ENCODE measurements at regions not wholly inside any gene's neighbourhood (a gene's known extent, or its start where the extent isn't known, plus 50 kb on each side); places are given as distances from the start of the nearest gene placed in this dataset.

DNA sequence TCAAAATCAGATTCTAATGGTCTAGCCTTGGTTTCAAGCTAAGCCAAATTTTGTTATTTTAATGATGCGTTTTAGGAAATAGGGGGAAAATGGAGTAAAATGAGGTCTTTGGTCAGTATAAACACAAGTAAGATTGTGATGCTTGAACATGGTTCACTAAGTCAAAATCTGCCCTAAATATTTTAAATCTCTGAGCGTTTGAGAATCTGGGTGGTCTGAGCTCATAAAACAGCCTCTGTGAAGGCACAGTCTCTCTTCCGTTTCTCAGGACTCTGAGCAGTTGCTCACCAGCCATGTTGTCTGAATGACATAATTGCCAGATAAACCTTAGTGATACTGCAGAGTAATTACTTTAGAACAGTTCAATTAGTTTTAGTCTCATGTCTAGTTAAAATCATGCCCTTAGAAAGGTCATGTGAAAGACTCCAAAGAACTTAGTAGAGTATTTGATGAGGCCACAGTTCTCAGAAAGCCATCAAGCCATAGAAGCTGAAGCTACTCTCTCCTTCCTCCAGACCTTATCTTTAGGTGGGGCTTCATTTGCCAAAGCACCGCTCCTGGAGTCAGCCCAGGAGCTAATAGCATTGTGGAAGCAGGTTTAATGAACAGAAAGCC, 257.1 kb upstream of the MAP3K1 start:
- H3K9me3 ChIP-seq (ENCODE audit: control extremely low read depth in 1 of 5, control insufficient read depth in 4 of 5, insufficient read depth in 2 of 5, low read depth in 1 of 5, low read length in 4 of 5), result no peaks in the 10 kb centered on the region
- no peak overlapping the region for H3K27ac ChIP-seq (ENCODE audit: insufficient read depth in 1 of 2, low read depth in 1 of 2, low read length in 2 of 2, poor library complexity in 1 of 2, severe bottlenecking in 2 of 2)
- POLR2A ChIA-PET, result interaction anchor here (0.8 kb wide), 1 partner anchor 12 kb away, joined by 4 read pairs; no protein-coding TSS in a partner anchor
- H3K4me3 ChIP-seq (ENCODE audit: control insufficient read depth in 1 of 7, extremely low read depth in 1 of 7, insufficient read depth in 4 of 7, low read depth in 2 of 7, low read length in 6 of 7), result no peak overlapping the region
- H3K36me3 ChIP-seq (ENCODE audit: control insufficient read depth in 4 of 4, insufficient read depth in 4 of 4, low read length in 3 of 4), result no peaks in the 10 kb centered on the region
- H3K4me1 ChIP-seq (ENCODE audit: control extremely low read depth in 1 of 4, control insufficient read depth in 4 of 4, insufficient read depth in 4 of 4, low read length in 3 of 4), result no peaks in the 10 kb centered on the region
- CTCF ChIA-PET, result no interaction called here
- H3K27me3 ChIP-seq (replicated peaks in 2 of 5; ENCODE audit: control insufficient read depth in 4 of 5, insufficient read depth in 5 of 5, low read length in 4 of 5), result no peaks in the 10 kb centered on the region
- DNase-seq, result no peak
- WGBS (ENCODE audit: insufficient coverage), result 86% methylated on average over 3 of the region's 4 CpGs

DNA sequence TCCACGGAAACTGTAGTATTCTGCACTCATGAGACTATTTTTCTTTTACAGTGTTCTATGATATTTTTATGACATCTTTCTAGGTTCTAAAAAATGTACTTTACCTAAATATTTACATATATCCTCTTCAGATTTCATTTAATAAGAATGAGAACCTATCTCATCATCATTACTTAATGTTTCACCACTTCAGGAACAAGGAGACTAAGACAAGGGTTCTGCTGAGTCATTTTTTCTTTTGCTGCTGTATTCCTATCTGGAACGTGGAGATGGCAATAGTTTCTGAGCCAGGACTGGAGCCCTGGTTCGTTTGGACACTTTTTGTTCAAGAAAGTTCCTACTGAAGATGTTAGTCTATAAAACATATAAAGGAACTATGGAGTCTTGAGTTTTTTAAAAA, 258.2 kb upstream of the MAP3K1 start:
- H3K4me3 ChIP-seq (ENCODE audit: control insufficient read depth in 1 of 7, extremely low read depth in 1 of 7, insufficient read depth in 4 of 7, low read depth in 2 of 7, low read length in 6 of 7), result no peak overlapping the region
- 83% methylated on average over 1 of the region's 3 CpGs for whole genome bisulfite sequencing (ENCODE audit: insufficient coverage)
- no peaks in the 10 kb centered on the region for H3K36me3 ChIP-seq (ENCODE audit: control insufficient read depth in 4 of 4, insufficient read depth in 4 of 4, low read length in 3 of 4)
- ChIA-PET CTCF (no interaction called here), POLR2A (no interaction called here)
- H3K9me3 ChIP-seq (ENCODE audit: control extremely low read depth in 1 of 5, control insufficient read depth in 4 of 5, insufficient read depth in 2 of 5, low read depth in 1 of 5, low read length in 4 of 5), result no peaks in the 10 kb centered on the region
- DNase-seq, result no peak
- H3K27ac ChIP-seq (ENCODE audit: insufficient read depth in 1 of 2, low read depth in 1 of 2, low read length in 2 of 2, poor library complexity in 1 of 2, severe bottlenecking in 2 of 2), result no peak overlapping the region
- H3K27me3 ChIP-seq (replicated peaks in 2 of 5; ENCODE audit: control insufficient read depth in 4 of 5, insufficient read depth in 5 of 5, low read length in 4 of 5), result no peaks in the 10 kb centered on the region
- H3K4me1 ChIP-seq (ENCODE audit: control extremely low read depth in 1 of 4, control insufficient read depth in 4 of 4, insufficient read depth in 4 of 4, low read length in 3 of 4), result no peaks in the 10 kb centered on the region

DNA sequence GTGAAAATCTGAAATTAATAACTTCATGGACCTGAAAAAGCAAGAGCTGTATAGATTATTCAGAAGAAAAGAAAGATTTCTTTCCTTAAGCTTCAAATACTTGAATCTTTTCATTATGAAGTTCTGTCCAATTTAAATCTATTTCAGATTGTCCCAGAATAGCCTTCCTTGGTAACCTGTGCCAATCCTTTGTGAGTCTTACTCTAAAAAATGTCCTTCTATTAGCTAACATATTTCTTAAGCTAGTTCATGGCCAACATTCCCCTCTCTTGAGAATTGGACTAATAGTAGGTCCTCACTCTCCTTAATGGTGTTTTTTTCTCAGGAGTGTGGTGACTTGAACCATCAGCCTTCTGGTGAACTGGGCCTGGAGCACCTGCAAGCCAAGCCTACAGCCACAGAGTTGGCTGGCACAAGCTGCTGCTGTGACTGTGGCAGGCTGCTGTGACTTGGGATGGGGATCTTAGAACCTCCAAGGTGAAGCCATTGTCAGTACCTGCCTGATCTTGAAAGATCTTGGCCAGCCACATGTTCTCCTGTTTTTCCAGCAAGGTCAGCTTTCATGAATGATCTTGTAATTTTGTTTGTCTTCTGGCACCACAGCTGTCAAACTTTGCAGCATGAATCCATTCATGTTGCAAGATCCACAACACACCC, 262.6 kb upstream of the MAP3K1 start:
- no peak overlapping the region for H3K27ac ChIP-seq (ENCODE audit: insufficient read depth in 1 of 2, low read depth in 1 of 2, low read length in 2 of 2, poor library complexity in 1 of 2, severe bottlenecking in 2 of 2)
- no peak for DNase-seq
- H3K9me3 ChIP-seq (ENCODE audit: control extremely low read depth in 1 of 5, control insufficient read depth in 4 of 5, insufficient read depth in 2 of 5, low read depth in 1 of 5, low read length in 4 of 5), result no peaks in the 10 kb centered on the region
- POLR2A ChIA-PET, result no interaction called here
- H3K27me3 ChIP-seq (replicated peaks in 2 of 5; ENCODE audit: control insufficient read depth in 4 of 5, insufficient read depth in 5 of 5, low read length in 4 of 5), result no peaks in the 10 kb centered on the region
- no peak overlapping the region for H3K4me3 ChIP-seq (ENCODE audit: control insufficient read depth in 1 of 7, extremely low read depth in 1 of 7, insufficient read depth in 4 of 7, low read depth in 2 of 7, low read length in 6 of 7)
- peaks cover 0 to 8% (median 4%) of the 10 kb centered on the region in 4 experiments for H3K4me1 ChIP-seq (ENCODE audit: control extremely low read depth in 1 of 4, control insufficient read depth in 4 of 4, insufficient read depth in 4 of 4, low read length in 3 of 4)
- CTCF ChIA-PET, result interaction anchor here (0.9 to 2.0 kb wide), 3 partner anchors 11 to 36 kb away, joined by 4 to 9 read pairs (median 5); no protein-coding TSS in a partner anchor
- H3K36me3 ChIP-seq (ENCODE audit: control insufficient read depth in 4 of 4, insufficient read depth in 4 of 4, low read length in 3 of 4), result no peaks in the 10 kb centered on the region

DNA sequence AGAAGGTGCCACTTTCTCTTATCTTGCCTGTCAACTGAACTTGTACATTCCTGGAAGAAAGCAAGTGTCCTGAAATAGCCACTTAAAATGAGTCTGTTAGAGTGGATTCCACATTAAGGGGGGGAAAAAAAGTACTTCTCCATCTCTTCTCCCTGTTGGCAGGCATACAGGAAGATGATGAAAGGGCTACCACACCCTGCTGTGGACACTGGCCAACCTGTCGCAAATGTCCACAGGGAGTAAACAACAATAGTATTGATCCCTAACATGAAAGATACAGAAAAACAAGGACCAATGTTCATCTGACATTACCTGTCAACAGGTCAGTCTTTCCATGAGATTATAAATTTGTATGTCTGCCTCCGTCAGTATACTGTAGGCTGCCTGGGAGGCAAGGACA, 265.1 kb upstream of the MAP3K1 start:
- no peak for DNase-seq
- Histone ChIP-seq H3K36me3 (ENCODE audit: control insufficient read depth in 4 of 4, insufficient read depth in 4 of 4, low read length in 3 of 4) (no peaks in the 10 kb centered on the region), H3K4me3 (ENCODE audit: control insufficient read depth in 1 of 7, extremely low read depth in 1 of 7, insufficient read depth in 4 of 7, low read depth in 2 of 7, low read length in 6 of 7) (no peak overlapping the region), H3K27me3 (replicated peaks in 2 of 5; ENCODE audit: control insufficient read depth in 4 of 5, insufficient read depth in 5 of 5, low read length in 4 of 5) (no peaks in the 10 kb centered on the region), H3K27ac (ENCODE audit: insufficient read depth in 1 of 2, low read depth in 1 of 2, low read length in 2 of 2, poor library complexity in 1 of 2, severe bottlenecking in 2 of 2) (no peak overlapping the region), H3K9me3 (ENCODE audit: control extremely low read depth in 1 of 5, control insufficient read depth in 4 of 5, insufficient read depth in 2 of 5, low read depth in 1 of 5, low read length in 4 of 5) (no peaks in the 10 kb centered on the region), H3K4me1 (ENCODE audit: control extremely low read depth in 1 of 4, control insufficient read depth in 4 of 4, insufficient read depth in 4 of 4, low read length in 3 of 4) (peaks cover 0 to 8% (median 4%) of the 10 kb centered on the region in 4 experiments)
- 88% methylated on average over 1 of the region's 2 CpGs for WGBS (ENCODE audit: insufficient coverage)
- CTCF ChIA-PET, result no interaction called here
- POLR2A ChIA-PET, result no interaction called here

DNA sequence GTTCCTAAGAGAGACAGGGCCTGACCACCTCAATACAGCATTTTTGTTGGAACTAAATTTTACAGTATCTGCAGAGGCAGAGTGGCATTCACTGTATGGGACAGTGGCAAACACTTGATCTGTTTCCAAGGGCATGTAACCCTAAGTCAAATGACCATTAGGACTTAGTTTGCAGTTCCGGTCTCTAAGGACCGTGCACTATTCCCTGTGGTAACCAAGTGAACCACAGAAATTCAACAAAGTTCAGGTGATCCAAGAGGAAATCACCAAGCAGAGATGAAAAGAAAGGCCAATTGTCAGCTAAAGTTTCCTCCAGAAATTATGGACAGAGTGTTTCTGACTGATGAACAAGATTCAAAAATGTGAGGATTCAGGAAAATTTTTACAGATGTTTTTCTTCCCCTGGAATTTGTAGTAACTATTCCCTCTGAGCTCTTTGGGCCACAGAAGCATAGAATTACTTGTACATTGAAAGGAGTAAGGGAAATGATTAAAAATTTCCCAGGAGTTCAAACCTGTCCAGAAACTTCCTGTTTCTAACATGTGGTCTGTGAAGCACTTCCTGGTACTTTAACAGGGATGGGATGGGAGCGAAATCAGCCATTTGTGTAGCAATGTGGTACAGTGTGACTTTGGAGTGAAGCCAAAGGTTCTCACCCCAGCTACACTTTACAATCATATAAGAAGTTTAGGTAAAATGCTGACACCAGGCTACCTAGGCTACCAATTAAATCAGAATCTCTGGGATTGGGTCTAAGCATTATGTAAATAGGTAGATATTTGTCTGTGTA, 266.1 kb upstream of the MAP3K1 start:
- no peaks in the 10 kb centered on the region for H3K36me3 ChIP-seq (ENCODE audit: control insufficient read depth in 4 of 4, insufficient read depth in 4 of 4, low read length in 3 of 4)
- POLR2A ChIA-PET, result no interaction called here
- no peak for DNase-seq
- H3K27me3 ChIP-seq (replicated peaks in 2 of 5; ENCODE audit: control insufficient read depth in 4 of 5, insufficient read depth in 5 of 5, low read length in 4 of 5), result no peaks in the 10 kb centered on the region
- CTCF ChIA-PET, result no interaction called here
- no peaks in the 10 kb centered on the region for H3K9me3 ChIP-seq (ENCODE audit: control extremely low read depth in 1 of 5, control insufficient read depth in 4 of 5, insufficient read depth in 2 of 5, low read depth in 1 of 5, low read length in 4 of 5)
- H3K27ac ChIP-seq (ENCODE audit: insufficient read depth in 1 of 2, low read depth in 1 of 2, low read length in 2 of 2, poor library complexity in 1 of 2, severe bottlenecking in 2 of 2), result no peak overlapping the region
- no peak overlapping the region for H3K4me3 ChIP-seq (ENCODE audit: control insufficient read depth in 1 of 7, extremely low read depth in 1 of 7, insufficient read depth in 4 of 7, low read depth in 2 of 7, low read length in 6 of 7)
- H3K4me1 ChIP-seq (ENCODE audit: control extremely low read depth in 1 of 4, control insufficient read depth in 4 of 4, insufficient read depth in 4 of 4, low read length in 3 of 4), result peaks cover 0 to 8% (median 4%) of the 10 kb centered on the region in 4 experiments
- 100% methylated on average over 2 of the region's 3 CpGs for WGBS (ENCODE audit: insufficient coverage)

DNA sequence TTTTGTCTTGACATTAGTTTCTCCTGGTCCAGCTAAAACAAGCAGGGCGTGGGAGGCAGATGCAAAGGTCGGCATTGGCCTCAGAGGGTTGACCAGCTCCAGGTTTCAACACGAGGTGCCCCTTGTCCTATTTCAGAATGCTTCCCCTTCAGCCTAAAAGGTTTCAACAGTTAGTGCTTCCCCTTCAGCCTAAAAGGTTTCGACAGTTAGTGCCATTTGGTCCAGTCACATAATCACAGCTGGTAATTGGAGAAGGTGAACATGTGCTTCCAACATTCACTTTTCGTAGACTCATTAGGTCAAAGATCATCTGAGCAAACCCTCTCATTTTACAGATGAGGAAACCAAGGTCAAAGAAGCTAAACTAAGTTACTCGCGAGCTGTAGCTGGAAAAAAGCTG, 270.3 kb upstream of the MAP3K1 start:
- ChIA-PET POLR2A (no interaction called here), CTCF (interaction anchor here (0.8 kb wide), 1 partner anchor 14 kb away, joined by 3 read pairs; no protein-coding TSS in a partner anchor)
- no peak overlapping the region for H3K27ac ChIP-seq (ENCODE audit: insufficient read depth in 1 of 2, low read depth in 1 of 2, low read length in 2 of 2, poor library complexity in 1 of 2, severe bottlenecking in 2 of 2)

More for the DNA sequence above, 270.3 kb upstream of the MAP3K1 start:
- H3K9me3 ChIP-seq (ENCODE audit: control extremely low read depth in 1 of 5, control insufficient read depth in 4 of 5, insufficient read depth in 2 of 5, low read depth in 1 of 5, low read length in 4 of 5), result no peaks in the 10 kb centered on the region
- no peaks in the 10 kb centered on the region for H3K27me3 ChIP-seq (replicated peaks in 2 of 5; ENCODE audit: control insufficient read depth in 4 of 5, insufficient read depth in 5 of 5, low read length in 4 of 5)
- no peak for DNase-seq
- H3K4me1 ChIP-seq (ENCODE audit: control extremely low read depth in 1 of 4, control insufficient read depth in 4 of 4, insufficient read depth in 4 of 4, low read length in 3 of 4), result peaks cover 0 to 8% (median 4%) of the 10 kb centered on the region in 4 experiments
- 93% methylated on average over 7 of the region's 7 CpGs for WGBS (ENCODE audit: insufficient coverage)
- H3K4me3 ChIP-seq (ENCODE audit: control insufficient read depth in 1 of 7, extremely low read depth in 1 of 7, insufficient read depth in 4 of 7, low read depth in 2 of 7, low read length in 6 of 7), result no peak overlapping the region
- no peaks in the 10 kb centered on the region for H3K36me3 ChIP-seq (ENCODE audit: control insufficient read depth in 4 of 4, insufficient read depth in 4 of 4, low read length in 3 of 4)
